ENCODE measurements at regions not wholly inside any gene's neighbourhood (a gene's known extent, or its start where the extent isn't known, plus 50 kb on each side); places are given as distances from the start of the nearest gene placed in this dataset.
"Not testable (repeated sequence)": the region's sequence is repeated elsewhere in the genome, so short reads cannot be mapped to it uniquely, and the experiment has no call there.

GRCh38 chr7:81210137-81211064 is 291.6 kb upstream of the SEMA3C start:
- no peak for DNase-seq

GRCh38 chr7:81209059-81209458 is 290.2 kb upstream of the SEMA3C start:
- no peak for DNase-seq

GRCh38 chr7:81207801-81208200 is 288.9 kb upstream of the SEMA3C start:
- DNase-seq: no peak

GRCh38 chr7:81206667-81207360 is 288.0 kb upstream of the SEMA3C start:
- DNase-seq: no peak

GRCh38 chr7:81206217-81206616 is 287.4 kb upstream of the SEMA3C start:
- DNase-seq: no peak

- DNase-seq: no peak
These were observed 282.3 kb upstream of the SEMA3C start for GRCh38 chr7:81201188-81201587.

- DNase-seq: no peak
These were observed 279.9 kb upstream of the SEMA3C start for GRCh38 chr7:81198766-81199165.

GRCh38 chr7:81197266-81197665 is 278.4 kb upstream of the SEMA3C start:
- no peak for DNase-seq

GRCh38 chr7:81195033-81195432 is 276.2 kb upstream of the SEMA3C start:
- DNase-seq: no peak

GRCh38 chr7:81190997-81191768 is 272.3 kb upstream of the SEMA3C start:
- no peak for DNase-seq

GRCh38 chr7:81187753-81188152 is 268.9 kb upstream of the SEMA3C start:
- DNase-seq: no peak

GRCh38 chr7:81186691-81187090 is 267.8 kb upstream of the SEMA3C start:
- DNase-seq: no peak

- DNase-seq: no peak
These were observed 266.2 kb upstream of the SEMA3C start for GRCh38 chr7:81185072-81185471.

GRCh38 chr7:81183326-81183725 is 264.5 kb upstream of the SEMA3C start:
- no peak for DNase-seq

GRCh38 chr7:81182056-81182455 is 263.2 kb upstream of the SEMA3C start:
- not testable (repeated sequence) for DNase-seq

GRCh38 chr7:81181066-81181465 is 262.2 kb upstream of the SEMA3C start:
- DNase-seq: no peak

- no peak for DNase-seq
These were observed 261.7 kb upstream of the SEMA3C start for GRCh38 chr7:81180573-81180972.

GRCh38 chr7:81175275-81175940 is 256.6 kb upstream of the SEMA3C start:
- no peak for DNase-seq

- no peak for DNase-seq
These were observed 255.0 kb upstream of the SEMA3C start for GRCh38 chr7:81173766-81174281.

- DNase-seq: no peak
These were observed 251.4 kb upstream of the SEMA3C start for GRCh38 chr7:81170291-81170690.

GRCh38 chr7:81167934-81168333 is 249.1 kb upstream of the SEMA3C start:
- no peak for DNase-seq

- DNase-seq: no peak
These were observed 246.2 kb upstream of the SEMA3C start for GRCh38 chr7:81165070-81165469.

Measured in NCI-H524 treated with DMSO at 0.1 percent for 48 hours (cell line).